ENCODE measurements at regions not wholly inside any gene's neighbourhood (a gene's known extent, or its start where the extent isn't known, plus 50 kb on each side); places are given as distances from the start of the nearest gene placed in this dataset.

DNA sequence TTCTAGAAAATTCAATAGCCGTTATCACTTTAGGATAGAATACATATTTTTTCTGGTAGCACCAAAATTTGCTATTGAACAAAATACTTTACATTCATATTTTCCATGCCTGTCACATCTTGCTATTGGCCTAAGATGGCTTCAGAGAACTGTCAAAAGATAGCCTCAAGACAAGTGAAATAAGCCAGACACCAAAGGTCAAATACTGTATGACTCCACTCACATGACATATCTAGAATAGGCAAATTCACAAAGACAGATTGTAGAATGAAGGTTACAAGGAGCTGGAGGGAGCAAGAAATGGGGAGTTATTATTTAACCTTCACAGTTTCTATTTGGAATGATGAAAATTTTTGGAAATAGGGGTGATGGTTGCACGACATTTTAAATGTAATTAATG is 223.7 kb upstream of the ZC3H12C start:
- H3K4me3 ChIP-seq (ENCODE audit: control insufficient read depth in 1 of 2, extremely low read depth in 1 of 2, low read length in 1 of 2) = no peak overlapping the region
- no peaks in the 10 kb centered on the region for H3K4me1 ChIP-seq (ENCODE audit: control insufficient read depth in 1 of 2, extremely low read depth in 1 of 2, insufficient read depth in 2 of 2, low read length in 2 of 2)
- no peaks in the 10 kb centered on the region for H3K27me3 ChIP-seq (replicated peaks in 1 of 2; ENCODE audit: control insufficient read depth in 2 of 2, extremely low read depth in 1 of 2, insufficient read depth in 2 of 2, low read length in 1 of 2)
- CTCF ChIA-PET = no interaction called here
- no peaks in the 10 kb centered on the region for H3K36me3 ChIP-seq (ENCODE audit: control insufficient read depth in 2 of 2, extremely low read depth in 1 of 2, insufficient read depth in 1 of 2, low read length in 1 of 2)
- Mint-ChIP-seq H3K4me1 (no peaks in the 10 kb centered on the region), H3K27me3 (no peaks in the 10 kb centered on the region), H3K27ac (no peak overlapping the region), H3K36me3 (no peaks in the 10 kb centered on the region), H3K4me3 (no peak overlapping the region), H3K9me3 (peaks cover 3 to 10% (median 4%) of the 10 kb centered on the region in 3 donors)
- H3K9me3 ChIP-seq = no peaks in the 10 kb centered on the region
- WGBS (ENCODE audit: insufficient coverage) = no CpG with 5 or more reads among the region's 2 CpGs
- POLR2A ChIA-PET = no interaction called here
- DNase-seq = no peak
- H3K27ac ChIP-seq (ENCODE audit: low read length) = no peak overlapping the region
- ATAC-seq (replicated peaks in 1 of 4) = no peak

GRCh38 chr11:109870297-109870696 is 222.9 kb upstream of the ZC3H12C start:
- CTCF ChIA-PET = no interaction called here
- no peak for ATAC-seq (replicated peaks in 1 of 4)

GRCh38 chr11:109877043-109877442 is 216.1 kb upstream of the ZC3H12C start:
- no peak overlapping the region for H3K4me3 ChIP-seq (ENCODE audit: control insufficient read depth in 1 of 2, extremely low read depth in 1 of 2, low read length in 1 of 2)
- Mint-ChIP-seq H3K4me1 (no peaks in the 10 kb centered on the region), H3K27me3 (peaks cover 0 to 1% of the 10 kb centered on the region in 2 donors), H3K9me3 (peaks cover 3 to 4% (median 3%) of the 10 kb centered on the region in 3 donors), H3K4me3 (no peak overlapping the region), H3K27ac (no peak overlapping the region), H3K36me3 (no peaks in the 10 kb centered on the region)
- CTCF ChIA-PET = no interaction called here
- DNase-seq = no peak
- no peaks in the 10 kb centered on the region for H3K27me3 ChIP-seq (replicated peaks in 1 of 2; ENCODE audit: control insufficient read depth in 2 of 2, extremely low read depth in 1 of 2, insufficient read depth in 2 of 2, low read length in 1 of 2)
- POLR2A ChIA-PET = no interaction called here
- no peak for ATAC-seq (replicated peaks in 1 of 4)
- no peaks in the 10 kb centered on the region for H3K9me3 ChIP-seq
- no peaks in the 10 kb centered on the region for H3K4me1 ChIP-seq (ENCODE audit: control insufficient read depth in 1 of 2, extremely low read depth in 1 of 2, insufficient read depth in 2 of 2, low read length in 2 of 2)
- H3K36me3 ChIP-seq (ENCODE audit: control insufficient read depth in 2 of 2, extremely low read depth in 1 of 2, insufficient read depth in 1 of 2, low read length in 1 of 2) = no peaks in the 10 kb centered on the region
- 67% methylated on average over 1 of the region's 4 CpGs for WGBS (ENCODE audit: insufficient coverage)
- H3K27ac ChIP-seq (ENCODE audit: low read length) = no peak overlapping the region

More at GRCh38 chr11:109870297-109870696, 222.9 kb upstream of the ZC3H12C start:
- no peaks in the 10 kb centered on the region for H3K9me3 ChIP-seq
- H3K4me3 Mint-ChIP-seq = no peak overlapping the region
- H3K27ac Mint-ChIP-seq = no peak overlapping the region
- no CpG with 5 or more reads among the region's 6 CpGs for WGBS (ENCODE audit: insufficient coverage)
- no peak overlapping the region for H3K4me3 ChIP-seq (ENCODE audit: control insufficient read depth in 1 of 2, extremely low read depth in 1 of 2, low read length in 1 of 2)
- DNase-seq = no peak
- no peaks in the 10 kb centered on the region for H3K4me1 ChIP-seq (ENCODE audit: control insufficient read depth in 1 of 2, extremely low read depth in 1 of 2, insufficient read depth in 2 of 2, low read length in 2 of 2)
- no peaks in the 10 kb centered on the region for H3K36me3 Mint-ChIP-seq
- H3K36me3 ChIP-seq (ENCODE audit: control insufficient read depth in 2 of 2, extremely low read depth in 1 of 2, insufficient read depth in 1 of 2, low read length in 1 of 2) = no peaks in the 10 kb centered on the region
- peaks cover 3 to 10% (median 4%) of the 10 kb centered on the region in 3 donors for H3K9me3 Mint-ChIP-seq
- POLR2A ChIA-PET = no interaction called here
- no peaks in the 10 kb centered on the region for H3K4me1 Mint-ChIP-seq
- H3K27ac ChIP-seq (ENCODE audit: low read length) = no peak overlapping the region
- no peaks in the 10 kb centered on the region for H3K27me3 ChIP-seq (replicated peaks in 1 of 2; ENCODE audit: control insufficient read depth in 2 of 2, extremely low read depth in 1 of 2, insufficient read depth in 2 of 2, low read length in 1 of 2)
- H3K27me3 Mint-ChIP-seq = no peaks in the 10 kb centered on the region

DNA sequence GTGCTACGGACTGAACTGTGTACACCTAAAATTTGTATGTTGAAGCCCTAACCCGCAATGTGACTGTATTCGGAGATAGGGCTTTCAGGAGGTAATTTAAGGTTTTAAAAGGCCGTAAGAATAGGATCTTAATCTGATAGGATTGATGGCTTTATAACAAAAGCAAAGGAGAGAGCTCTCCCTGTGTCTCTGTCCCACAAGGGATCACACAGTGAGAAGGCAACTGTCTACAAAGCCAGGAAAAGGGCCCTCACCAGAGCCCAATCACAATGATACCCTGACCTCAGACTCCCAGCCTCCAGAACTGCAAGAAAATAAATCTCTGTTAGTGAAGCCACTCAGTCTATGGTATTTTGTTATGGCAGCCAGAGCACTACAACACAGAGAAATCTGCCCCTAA is 208.7 kb upstream of the ZC3H12C start:
- no peaks in the 10 kb centered on the region for H3K27me3 ChIP-seq (replicated peaks in 1 of 2; ENCODE audit: control insufficient read depth in 2 of 2, extremely low read depth in 1 of 2, insufficient read depth in 2 of 2, low read length in 1 of 2)
- Mint-ChIP-seq H3K4me3 (no peak overlapping the region), H3K27ac (no peak overlapping the region), H3K4me1 (no peaks in the 10 kb centered on the region), H3K27me3 (peaks cover 3 to 4% of the 10 kb centered on the region in 2 donors), H3K36me3 (no peaks in the 10 kb centered on the region), H3K9me3 (peaks cover 2 to 17% (median 4%) of the 10 kb centered on the region in 3 donors)
- H3K4me3 ChIP-seq (ENCODE audit: control insufficient read depth in 1 of 2, extremely low read depth in 1 of 2, low read length in 1 of 2) = no peak overlapping the region
- no peaks in the 10 kb centered on the region for H3K36me3 ChIP-seq (ENCODE audit: control insufficient read depth in 2 of 2, extremely low read depth in 1 of 2, insufficient read depth in 1 of 2, low read length in 1 of 2)
- ChIA-PET POLR2A (no interaction called here), CTCF (no interaction called here)
- H3K4me1 ChIP-seq (ENCODE audit: control insufficient read depth in 1 of 2, extremely low read depth in 1 of 2, insufficient read depth in 2 of 2, low read length in 2 of 2) = no peaks in the 10 kb centered on the region
- DNase-seq = no peak
- no peak for ATAC-seq (replicated peaks in 1 of 4)
- no peak overlapping the region for H3K27ac ChIP-seq (ENCODE audit: low read length)
- WGBS (ENCODE audit: insufficient coverage) = 75% methylated on average over 4 of the region's 4 CpGs
- H3K9me3 ChIP-seq = no peaks in the 10 kb centered on the region

DNA sequence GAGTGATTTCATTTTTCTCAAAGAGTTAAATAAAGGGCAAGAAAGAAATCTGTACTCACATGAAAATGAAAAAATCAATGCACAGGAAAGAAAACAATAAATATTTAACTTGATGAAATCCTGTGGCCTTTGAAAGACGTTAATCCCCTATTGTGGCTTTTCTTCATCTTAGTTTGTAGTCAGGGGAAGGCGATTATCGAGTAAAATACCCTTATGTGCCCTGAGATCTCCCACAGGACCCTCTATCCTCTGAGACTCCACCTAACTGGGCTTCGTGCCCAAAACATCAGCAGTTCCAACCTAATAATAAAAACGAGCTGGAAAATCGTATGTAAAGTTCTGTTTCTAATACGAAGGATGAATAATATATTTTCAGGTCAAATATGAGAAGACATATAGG is 208.2 kb upstream of the ZC3H12C start:
- ATAC-seq (replicated peaks in 1 of 4) (no peak), DNase-seq (no peak)
- Mint-ChIP-seq H3K27me3 (peaks cover 4% of the 10 kb centered on the region in 2 donors), H3K4me3 (no peak overlapping the region), H3K27ac (no peak overlapping the region), H3K36me3 (no peaks in the 10 kb centered on the region), H3K9me3 (peaks cover 2 to 17% (median 4%) of the 10 kb centered on the region in 3 donors), H3K4me1 (no peaks in the 10 kb centered on the region)
- H3K4me1 ChIP-seq (ENCODE audit: control insufficient read depth in 1 of 2, extremely low read depth in 1 of 2, insufficient read depth in 2 of 2, low read length in 2 of 2) = no peaks in the 10 kb centered on the region
- ChIA-PET POLR2A (no interaction called here), CTCF (no interaction called here)
- WGBS (ENCODE audit: insufficient coverage) = no CpG with 5 or more reads among the region's 7 CpGs
- H3K27ac ChIP-seq (ENCODE audit: low read length) = no peak overlapping the region
- H3K4me3 ChIP-seq (ENCODE audit: control insufficient read depth in 1 of 2, extremely low read depth in 1 of 2, low read length in 1 of 2) = no peak overlapping the region
- H3K27me3 ChIP-seq (replicated peaks in 1 of 2; ENCODE audit: control insufficient read depth in 2 of 2, extremely low read depth in 1 of 2, insufficient read depth in 2 of 2, low read length in 1 of 2) = no peaks in the 10 kb centered on the region
- H3K9me3 ChIP-seq = no peaks in the 10 kb centered on the region
- no peaks in the 10 kb centered on the region for H3K36me3 ChIP-seq (ENCODE audit: control insufficient read depth in 2 of 2, extremely low read depth in 1 of 2, insufficient read depth in 1 of 2, low read length in 1 of 2)

DNA sequence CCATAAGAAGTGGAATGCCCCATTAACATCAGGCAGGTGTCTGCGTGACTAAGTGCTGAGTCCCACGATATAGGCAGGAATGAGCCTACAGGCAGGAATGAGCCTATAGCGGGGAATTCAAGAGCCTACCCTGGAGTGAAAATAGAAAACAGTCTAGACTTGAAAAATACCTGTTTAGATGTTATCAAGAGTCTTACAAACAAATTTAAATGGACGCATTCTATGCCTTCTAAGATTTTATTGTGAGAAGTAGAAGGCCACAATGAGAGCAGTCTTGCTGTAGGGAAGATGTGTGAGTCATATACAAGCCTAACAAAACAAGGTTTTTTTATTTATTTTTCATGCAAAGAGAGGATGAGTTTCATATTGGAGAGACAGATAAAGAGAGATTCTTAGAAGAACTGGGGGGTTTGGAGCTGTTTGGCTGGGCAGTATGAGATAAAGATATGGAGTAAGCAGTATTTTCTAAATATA is 200.8 kb upstream of the ZC3H12C start:
- POLR2A ChIA-PET = no interaction called here
- CTCF ChIA-PET = no interaction called here
- no peaks in the 10 kb centered on the region for H3K9me3 ChIP-seq
- no peaks in the 10 kb centered on the region for H3K4me1 ChIP-seq (ENCODE audit: control insufficient read depth in 1 of 2, extremely low read depth in 1 of 2, insufficient read depth in 2 of 2, low read length in 2 of 2)
- ATAC-seq (replicated peaks in 1 of 4) (no peak), DNase-seq (no peak)
- H3K4me1 Mint-ChIP-seq = no peaks in the 10 kb centered on the region
- peaks cover 5 to 27% of the 10 kb centered on the region in 2 donors for H3K27me3 Mint-ChIP-seq
- peaks cover 0 to 4% (median 2%) of the 10 kb centered on the region in 3 donors for H3K9me3 Mint-ChIP-seq
- H3K36me3 ChIP-seq (ENCODE audit: control insufficient read depth in 2 of 2, extremely low read depth in 1 of 2, insufficient read depth in 1 of 2, low read length in 1 of 2) = no peaks in the 10 kb centered on the region
- H3K27ac ChIP-seq (ENCODE audit: low read length) = no peak overlapping the region
- no CpG with 5 or more reads among the region's 4 CpGs for WGBS (ENCODE audit: insufficient coverage)
- no peaks in the 10 kb centered on the region for H3K27me3 ChIP-seq (replicated peaks in 1 of 2; ENCODE audit: control insufficient read depth in 2 of 2, extremely low read depth in 1 of 2, insufficient read depth in 2 of 2, low read length in 1 of 2)
- H3K36me3 Mint-ChIP-seq = no peaks in the 10 kb centered on the region
- H3K4me3 Mint-ChIP-seq = no peak overlapping the region
- no peak overlapping the region for H3K4me3 ChIP-seq (ENCODE audit: control insufficient read depth in 1 of 2, extremely low read depth in 1 of 2, low read length in 1 of 2)
- no peak overlapping the region for H3K27ac Mint-ChIP-seq

GRCh38 chr11:109894242-109894641 is 198.9 kb upstream of the ZC3H12C start:
- ChIA-PET POLR2A (no interaction called here), CTCF (no interaction called here)
- Histone ChIP-seq H3K27ac (ENCODE audit: low read length) (no peak overlapping the region), H3K4me3 (ENCODE audit: control insufficient read depth in 1 of 2, extremely low read depth in 1 of 2, low read length in 1 of 2) (no peak overlapping the region), H3K27me3 (replicated peaks in 1 of 2; ENCODE audit: control insufficient read depth in 2 of 2, extremely low read depth in 1 of 2, insufficient read depth in 2 of 2, low read length in 1 of 2) (no peaks in the 10 kb centered on the region), H3K9me3 (no peaks in the 10 kb centered on the region), H3K4me1 (ENCODE audit: control insufficient read depth in 1 of 2, extremely low read depth in 1 of 2, insufficient read depth in 2 of 2, low read length in 2 of 2) (no peaks in the 10 kb centered on the region), H3K36me3 (ENCODE audit: control insufficient read depth in 2 of 2, extremely low read depth in 1 of 2, insufficient read depth in 1 of 2, low read length in 1 of 2) (no peaks in the 10 kb centered on the region)
- DNase-seq (no peak), ATAC-seq (replicated peaks in 1 of 4) (no peak)
- Mint-ChIP-seq H3K27ac (no peak overlapping the region), H3K9me3 (peaks cover 5 to 14% (median 7%) of the 10 kb centered on the region in 3 donors), H3K27me3 (peaks cover 5 to 25% of the 10 kb centered on the region in 2 donors), H3K36me3 (no peaks in the 10 kb centered on the region), H3K4me1 (no peaks in the 10 kb centered on the region), H3K4me3 (no peak overlapping the region)
- no CpG with 5 or more reads among the region's 1 CpG for WGBS (ENCODE audit: insufficient coverage)

All from T-cell (primary cell).